Ascending aorta (tissue), 2 donors: ENCODE measurements at regions not wholly inside any gene's neighbourhood (a gene's known extent, or its start where the extent isn't known, plus 50 kb on each side); places are given as distances from the start of the nearest gene placed in this dataset.

Experiments
- DNase-seq, 2 donors: peaks; one replicate each; pipeline ENCODE4 v3.0.0-alpha.2; 2019; ENCODE audit warnings: low spot score in 2 of 2
- H3K27ac ChIP-seq, 2 donors: fragments of 200-600 bp; sonication (generic); one replicate each; pipeline ENCODE4 v1.5.1; 2016 to 2017; ENCODE audit warnings: mild to moderate bottlenecking in 1 of 2
- H3K27me3 ChIP-seq: fragments of 200-600 bp; sonication (generic); one replicate; pipeline ENCODE4 v1.5.1; 2017
- H3K36me3 ChIP-seq, 2 donors: fragments of 200-600 bp; sonication (generic); one replicate each; pipeline ENCODE4 v1.5.1; 2016
- H3K4me1 ChIP-seq, 2 donors: fragments of 200-600 bp; sonication (generic); one replicate each; pipeline ENCODE4 v1.5.1; 2016 to 2017; ENCODE audit warnings: mild to moderate bottlenecking in 1 of 2
- H3K4me3 ChIP-seq, 2 donors: fragments of 200-600 bp; sonication (generic); one replicate each; pipeline ENCODE4 v1.5.1; 2016 to 2017; ENCODE audit warnings: mild to moderate bottlenecking in 1 of 2
- H3K9me3 ChIP-seq, 2 donors: fragments of 200-600 bp; sonication (generic); one replicate each; pipeline ENCODE4 v1.5.1; 2016
- CTCF ChIP-seq, 3 experiments: fragments of 200-600 bp in 2 of 3; fragments of 450-650 bp in 1 of 3; sonication (generic) in 2 of 3; IDR thresholded peaks; one replicate each; pipeline ENCODE4 v1.5.1; 2016 to 2019; ENCODE audit warnings: antibody characterized with exemption in 3 of 3, mild to moderate bottlenecking in 1 of 3, moderate library complexity in 1 of 3
- intact Hi-C: fragments of 100-400 bp; cut with DNase I; formaldehyde crosslinking; loops from one replicate; pipeline ENCODE4 v1.15.1; 2023

DNA sequence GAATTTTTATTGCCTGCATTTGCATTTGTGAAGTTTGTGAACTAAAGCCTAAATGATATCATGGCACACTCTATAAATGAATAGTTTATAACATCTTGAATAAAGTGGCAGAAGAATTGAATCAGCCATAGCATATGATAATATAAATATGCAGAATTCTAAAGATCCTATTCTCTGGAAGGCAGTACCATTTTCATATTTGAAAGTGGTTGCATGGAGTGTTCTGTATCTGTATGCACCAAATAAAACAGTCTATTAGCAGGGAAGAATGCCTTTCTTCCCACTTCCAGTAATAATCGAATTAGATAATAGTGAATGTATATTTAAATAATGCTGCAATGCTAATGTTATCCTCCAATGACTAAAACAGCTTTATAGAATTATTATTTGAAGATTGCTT, 57.9 kb upstream of the TRIM67 start:
- H3K4me3 ChIP-seq: no peak overlapping the region
- H3K27ac ChIP-seq: no peak overlapping the region
- H3K27me3 ChIP-seq: no peaks in the 10 kb centered on the region
- H3K4me1 ChIP-seq: peaks cover 0 to 9% of the 10 kb centered on the region in 2 donors
- DNase-seq: no peak
- H3K36me3 ChIP-seq: no peaks in the 10 kb centered on the region
- intact Hi-C loops: no loop called here
- H3K9me3 ChIP-seq: no peaks in the 10 kb centered on the region
- TF ChIP-seq CTCF (IDR thresholded peaks at IDR 0.05): no peak

DNA sequence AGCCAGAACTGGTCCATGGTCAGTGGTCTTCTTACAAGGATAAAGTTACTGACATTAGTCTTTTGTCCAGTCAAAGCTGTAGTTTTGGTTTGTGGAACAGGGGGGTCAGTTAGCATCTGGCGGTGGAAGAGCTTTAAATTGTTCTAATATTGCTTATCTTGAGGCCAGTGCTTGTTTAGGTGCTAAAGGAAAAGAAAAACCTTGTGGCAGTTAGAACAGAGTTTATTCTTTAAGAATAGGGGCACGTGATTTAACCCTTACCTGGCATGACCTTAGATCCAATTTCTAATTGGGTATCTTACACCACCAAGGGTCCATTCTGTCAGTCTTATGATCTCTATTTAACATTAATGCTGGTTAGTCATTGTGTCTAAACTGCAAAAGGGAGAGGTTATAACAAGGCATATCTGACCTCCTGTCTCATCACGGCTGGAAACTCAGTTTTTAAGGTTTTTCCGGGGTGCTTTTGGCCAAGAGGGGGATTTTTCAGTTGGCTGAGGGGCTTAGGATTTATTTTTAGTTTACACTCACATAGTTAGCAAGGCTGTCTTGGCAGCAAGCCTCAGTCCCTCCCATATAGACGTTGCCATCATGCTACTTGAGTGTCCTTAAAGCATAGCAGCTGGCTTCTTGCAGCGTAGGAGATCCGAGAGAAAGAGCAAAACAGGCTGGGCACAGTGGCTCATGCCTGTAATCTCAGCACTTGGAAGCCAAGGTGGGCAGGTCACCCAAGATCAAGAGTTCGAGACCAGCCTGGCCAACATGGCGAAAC, 60.1 kb upstream of the FAM89A start:
- intact Hi-C loops: no loop called here
- H3K27me3 ChIP-seq: no peaks in the 10 kb centered on the region
- DNase-seq: no peak
- H3K27ac ChIP-seq: no peak overlapping the region
- TF ChIP-seq CTCF (IDR thresholded peaks at IDR 0.05): no peak
- no peak overlapping the region for H3K4me3 ChIP-seq
- H3K36me3 ChIP-seq: no peaks in the 10 kb centered on the region
- no peaks in the 10 kb centered on the region for H3K9me3 ChIP-seq
- no peaks in the 10 kb centered on the region for H3K4me1 ChIP-seq

- Histone ChIP-seq H3K4me3 (no peak overlapping the region), H3K4me1 (no peaks in the 10 kb centered on the region), H3K27ac (no peak overlapping the region), H3K36me3 (no peaks in the 10 kb centered on the region), H3K27me3 (no peaks in the 10 kb centered on the region), H3K9me3 (no peaks in the 10 kb centered on the region)
- DNase-seq: no peak
- TF ChIP-seq CTCF (IDR thresholded peaks at IDR 0.05): no peak
- intact Hi-C loops: no loop called here
Measured at GRCh38 chr1:231099311-231099710, 59.3 kb upstream of the FAM89A start.

- Histone ChIP-seq H3K4me3 (no peak overlapping the region), H3K36me3 (no peaks in the 10 kb centered on the region), H3K27me3 (no peaks in the 10 kb centered on the region), H3K27ac (no peak overlapping the region), H3K9me3 (no peaks in the 10 kb centered on the region), H3K4me1 (no peaks in the 10 kb centered on the region)
- TF ChIP-seq CTCF (IDR thresholded peaks at IDR 0.05): no peak
- intact Hi-C loops: no loop called here
- no peak for DNase-seq
Measured at GRCh38 chr1:231095595-231095994, 55.5 kb upstream of the FAM89A start.

DNA sequence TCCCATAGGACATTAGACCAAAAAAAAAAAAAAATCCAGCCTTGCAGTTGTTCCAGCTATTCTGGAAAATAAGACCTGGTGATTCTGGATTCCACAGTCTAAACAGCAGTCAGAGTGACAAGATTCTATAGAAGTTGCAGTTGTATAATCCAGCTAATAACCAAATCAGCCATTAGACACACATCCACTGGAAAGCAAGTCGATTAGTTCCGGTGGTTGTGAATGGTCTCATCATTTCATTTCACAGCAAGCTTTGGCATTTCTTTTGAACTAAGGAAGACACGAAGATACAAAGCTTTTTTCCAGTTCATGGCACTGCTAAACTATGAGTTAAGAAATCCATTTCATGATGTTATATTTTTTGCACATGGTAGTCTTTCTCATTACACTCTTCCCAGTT, 54.4 kb upstream of the FAM89A start:
- no peak for TF ChIP-seq CTCF (IDR thresholded peaks at IDR 0.05)
- Histone ChIP-seq H3K4me3 (no peak overlapping the region), H3K9me3 (no peaks in the 10 kb centered on the region), H3K27ac (no peak overlapping the region), H3K4me1 (no peaks in the 10 kb centered on the region), H3K27me3 (no peaks in the 10 kb centered on the region), H3K36me3 (no peaks in the 10 kb centered on the region)
- intact Hi-C loops: no loop called here
- DNase-seq: no peak
